BJ (cell line): ENCODE measurements at regions not wholly inside any gene's neighbourhood (a gene's known extent, or its start where the extent isn't known, plus 50 kb on each side); places are given as distances from the start of the nearest gene placed in this dataset.

Experiments used
- CTCF ChIA-PET: fragments of 350-600 bp; formaldehyde crosslinking; extraction: SDS; loops from one replicate; lab custom pipeline; 2021; ENCODE audit warnings: antibody characterized with exemption, inconsistent platforms; lab: Yijun Ruan, JAX
- POLR2A ChIA-PET: fragments of 300-600 bp; sonication (Branson Sonifier 250); formaldehyde crosslinking; extraction: SDS; loops from one replicate; lab custom pipeline; 2021; ENCODE audit warnings: antibody characterized with exemption; lab: Charles Lee
- DNase-seq: peaks from one replicate; pipeline ENCODE4 v3.0.0-alpha.2; 2011; ENCODE audit warnings: low read depth
- H3K27me3 ChIP-seq: 2 replicates; pipeline ENCODE4 v1.6.0; 2011; ENCODE audit warnings: low read length; ENCODE audit not compliant: control insufficient read depth, insufficient read depth
- H3K36me3 ChIP-seq: 2 replicates; pipeline ENCODE4 v1.5.1; 2011; ENCODE audit warnings: low read length; ENCODE audit not compliant: control insufficient read depth, insufficient read depth
- H3K4me3 ChIP-seq: 2 replicates; pipeline ENCODE4 v1.5.1; 2011; ENCODE audit warnings: low read depth, mild to moderate bottlenecking, control low read depth, low read length
- CTCF ChIP-seq: IDR thresholded peaks from 2 replicates; pipeline ENCODE4 v1.5.1; 2011; ENCODE audit warnings: low read depth, mild to moderate bottlenecking, control low read depth, inconsistent platforms, low read length, moderate library complexity; ENCODE audit not compliant: insufficient read depth

GRCh38 chr9:87428659-87429058, 69.0 kb upstream of the DAPK1 start:
- CTCF ChIA-PET, result no interaction called here
- POLR2A ChIA-PET, result no interaction called here
- H3K4me3 ChIP-seq, result no peak overlapping the region
- no peak for TF ChIP-seq CTCF
- no peak for DNase-seq
- H3K36me3 ChIP-seq, result no peaks in the 10 kb centered on the region
- no peaks in the 10 kb centered on the region for H3K27me3 ChIP-seq

DNA sequence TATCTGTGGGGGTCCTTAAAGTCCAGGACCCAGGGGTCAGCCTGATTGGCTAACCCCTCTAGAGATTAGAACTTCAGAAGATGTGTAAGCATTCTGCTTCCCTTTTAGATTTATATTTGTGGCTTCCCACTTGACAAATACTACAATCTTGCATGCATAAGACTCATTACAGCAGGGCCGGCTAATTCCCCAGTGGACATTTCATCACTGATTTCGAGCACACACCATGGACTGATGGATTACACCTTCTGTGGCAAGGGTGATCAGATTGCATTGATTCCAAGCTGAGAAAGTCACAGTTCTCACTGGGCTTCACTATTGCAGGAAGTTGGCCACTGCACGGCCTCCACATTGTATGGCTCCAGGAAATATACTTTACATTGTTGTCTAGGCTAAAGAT, 65.8 kb upstream of the DAPK1 start:
- no peaks in the 10 kb centered on the region for H3K27me3 ChIP-seq
- no peak for TF ChIP-seq CTCF
- no peaks in the 10 kb centered on the region for H3K36me3 ChIP-seq
- POLR2A ChIA-PET, result no interaction called here
- CTCF ChIA-PET, result interaction anchor here (0.6 kb wide), 1 partner anchor 94 kb away, joined by 3 read pairs; no protein-coding TSS in a partner anchor
- DNase-seq, result no peak
- H3K4me3 ChIP-seq, result no peak overlapping the region

DNA sequence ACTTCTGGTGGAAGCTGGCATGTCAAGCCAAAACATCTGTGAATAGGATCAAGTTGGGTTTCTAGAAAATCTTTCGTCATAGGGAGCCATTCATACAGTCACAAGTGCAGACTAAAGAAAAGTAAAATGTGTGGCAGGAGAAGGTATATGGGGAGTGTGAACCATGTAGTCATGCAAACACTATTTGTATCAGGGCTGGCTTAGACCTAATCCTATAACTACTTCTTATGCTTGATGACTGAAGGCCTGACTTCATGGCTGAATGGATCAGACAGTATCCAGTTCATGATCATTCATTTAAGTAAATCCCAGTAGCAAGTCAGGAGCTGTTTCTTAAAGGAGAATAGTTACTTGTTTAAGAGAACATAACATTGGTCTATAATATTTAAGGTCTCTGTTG, 63.8 kb upstream of the DAPK1 start:
- no peak for DNase-seq
- Histone ChIP-seq H3K4me3 (no peak overlapping the region), H3K36me3 (no peaks in the 10 kb centered on the region), H3K27me3 (no peaks in the 10 kb centered on the region)
- POLR2A ChIA-PET, result no interaction called here
- CTCF ChIA-PET, result interaction anchor here (1.2 kb wide), 1 partner anchor 98 kb away, joined by 3 read pairs; no protein-coding TSS in a partner anchor
- TF ChIP-seq CTCF, result no peak

- ChIA-PET CTCF (interaction anchor here (1.2 kb wide), 1 partner anchor 99 kb away, joined by 3 read pairs; no protein-coding TSS in a partner anchor), POLR2A (no interaction called here)
- no peak for TF ChIP-seq CTCF
Measured at GRCh38 chr9:87434366-87434765, 63.3 kb upstream of the DAPK1 start.

DNA sequence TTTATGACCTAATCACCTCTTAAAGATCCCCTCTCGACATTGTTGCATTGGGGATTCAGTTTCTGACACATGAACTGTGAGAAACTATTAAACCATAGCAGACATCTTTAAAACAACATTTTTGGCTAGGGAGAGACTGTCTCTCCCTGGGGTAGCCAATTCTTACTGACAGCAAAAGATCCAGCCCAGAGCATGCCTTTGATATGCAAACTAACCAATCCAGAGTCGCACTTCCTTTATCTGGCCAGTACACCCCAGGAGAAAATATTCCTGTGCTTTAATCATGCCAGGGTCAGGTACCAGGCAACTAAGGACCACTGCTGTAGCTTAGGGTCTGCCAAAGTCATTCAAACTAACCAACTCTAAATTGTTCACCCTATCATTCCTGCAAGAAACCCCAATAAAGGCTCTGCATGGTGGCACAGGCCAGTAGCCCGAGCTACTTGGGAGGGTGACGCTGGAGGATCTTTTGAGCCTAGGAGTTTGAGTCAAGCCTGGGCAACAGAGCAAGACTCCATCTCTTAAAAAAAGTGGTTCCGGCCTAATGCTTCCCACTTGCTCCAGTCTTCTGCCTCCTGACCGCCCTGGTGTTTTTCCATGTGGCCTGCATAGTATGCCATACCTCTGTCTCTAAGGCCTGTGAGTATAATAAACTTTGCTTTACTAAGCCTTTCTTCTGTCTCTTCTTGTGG, 62.3 kb upstream of the DAPK1 start:
- DNase-seq, result no peak
- Histone ChIP-seq H3K4me3 (no peak overlapping the region), H3K36me3 (no peaks in the 10 kb centered on the region), H3K27me3 (no peaks in the 10 kb centered on the region)
- no peak for TF ChIP-seq CTCF
- ChIA-PET POLR2A (no interaction called here), CTCF (no interaction called here)

More at GRCh38 chr9:87434366-87434765, 63.3 kb upstream of the DAPK1 start:
- no peaks in the 10 kb centered on the region for H3K27me3 ChIP-seq
- no peaks in the 10 kb centered on the region for H3K36me3 ChIP-seq
- no peak overlapping the region for H3K4me3 ChIP-seq
- DNase-seq, result no peak
